GM12872 (cell line): ENCODE measurements at regions not wholly inside any gene's neighbourhood (a gene's known extent, or its start where the extent isn't known, plus 50 kb on each side); places are given as distances from the start of the nearest gene placed in this dataset.

Experiments used
- CTCF ChIP-seq: IDR thresholded peaks from 3 replicates; pipeline ENCODE4 v1.5.1; 2011; ENCODE audit warnings: low read depth, mild to moderate bottlenecking, low read length, moderate library complexity; ENCODE audit not compliant: insufficient read depth

DNA sequence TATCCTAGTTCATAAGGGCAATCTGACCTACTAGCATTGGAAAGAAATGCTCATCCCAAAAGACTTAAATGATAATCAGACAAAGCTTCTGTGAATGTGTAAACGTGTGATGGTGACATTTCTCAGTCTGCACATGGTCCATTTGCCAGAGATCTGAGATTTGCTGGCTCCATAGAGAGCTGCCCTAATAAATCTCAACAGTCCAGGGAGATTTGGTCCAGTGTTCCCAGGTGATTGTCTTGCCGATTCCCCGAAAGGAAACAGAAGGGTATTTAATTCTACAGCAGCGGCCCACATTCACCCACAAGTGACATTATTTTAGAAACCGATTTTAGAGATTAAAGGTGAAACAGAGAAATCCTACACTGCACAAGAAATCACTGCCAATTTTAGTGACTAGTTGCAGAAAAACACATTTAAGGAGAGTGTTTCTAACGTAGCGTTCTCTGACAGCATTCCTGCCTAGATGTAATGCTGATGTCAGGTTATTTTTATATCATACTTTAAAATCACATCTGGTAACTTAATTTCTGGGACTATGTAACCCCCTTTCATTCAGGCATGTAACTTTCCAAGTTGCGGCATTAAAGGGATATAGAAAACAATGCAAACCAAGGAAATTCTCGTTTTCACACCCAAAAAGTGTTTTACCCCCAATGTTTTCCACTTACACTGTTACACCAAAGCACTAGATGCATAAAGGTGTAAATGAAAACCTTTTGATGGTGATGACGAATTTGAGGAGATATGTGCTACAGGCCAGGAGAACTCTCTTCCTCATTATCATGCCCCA, 231.9 kb upstream of the FN1 start:
- TF ChIP-seq CTCF: no peak

GRCh38 chr2:215664847-215665525, 229.1 kb upstream of the FN1 start:
- no peak for TF ChIP-seq CTCF

GRCh38 chr2:215662715-215663114, 226.8 kb upstream of the FN1 start:
- no peak for TF ChIP-seq CTCF

DNA sequence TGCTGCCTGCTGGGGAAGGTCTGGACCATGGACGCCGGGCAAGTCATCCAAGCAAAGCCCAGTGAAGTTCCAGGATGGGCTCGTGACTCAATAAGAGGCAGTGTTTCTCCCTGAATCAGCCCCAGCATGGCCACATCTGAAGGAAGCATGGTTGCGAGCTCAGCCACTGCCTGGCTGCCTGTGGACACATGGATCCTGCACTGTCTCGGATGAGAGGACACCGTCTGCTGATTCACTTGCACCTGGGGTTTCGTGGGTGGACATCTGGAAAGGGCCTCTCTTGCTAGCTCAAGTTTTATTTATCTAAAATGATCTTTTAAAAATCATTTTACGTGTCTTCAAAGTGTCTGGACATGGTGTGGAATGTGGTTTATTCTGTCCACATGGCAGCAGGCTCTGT, 224.8 kb upstream of the FN1 start:
- no peak for TF ChIP-seq CTCF

DNA sequence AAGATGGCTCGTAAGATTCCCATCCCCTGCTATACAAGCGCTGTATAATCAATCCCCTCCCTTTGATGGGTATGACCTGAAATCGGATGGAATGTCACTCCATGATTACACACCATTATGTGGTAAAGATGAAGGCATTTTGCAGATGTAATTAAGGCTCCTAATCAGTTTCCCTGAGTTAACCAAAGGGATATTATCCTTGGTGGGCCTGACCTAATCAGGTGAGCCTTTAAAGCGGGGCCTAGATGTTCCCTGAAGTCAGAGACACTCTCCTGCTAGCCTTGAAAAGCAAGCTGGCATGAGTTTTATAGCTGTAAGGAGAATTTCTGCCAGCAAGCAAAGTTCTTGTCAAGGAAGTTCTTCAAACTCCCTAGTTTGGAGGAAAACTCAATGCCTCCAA, 223.8 kb upstream of the FN1 start:
- TF ChIP-seq CTCF: no peak

DNA sequence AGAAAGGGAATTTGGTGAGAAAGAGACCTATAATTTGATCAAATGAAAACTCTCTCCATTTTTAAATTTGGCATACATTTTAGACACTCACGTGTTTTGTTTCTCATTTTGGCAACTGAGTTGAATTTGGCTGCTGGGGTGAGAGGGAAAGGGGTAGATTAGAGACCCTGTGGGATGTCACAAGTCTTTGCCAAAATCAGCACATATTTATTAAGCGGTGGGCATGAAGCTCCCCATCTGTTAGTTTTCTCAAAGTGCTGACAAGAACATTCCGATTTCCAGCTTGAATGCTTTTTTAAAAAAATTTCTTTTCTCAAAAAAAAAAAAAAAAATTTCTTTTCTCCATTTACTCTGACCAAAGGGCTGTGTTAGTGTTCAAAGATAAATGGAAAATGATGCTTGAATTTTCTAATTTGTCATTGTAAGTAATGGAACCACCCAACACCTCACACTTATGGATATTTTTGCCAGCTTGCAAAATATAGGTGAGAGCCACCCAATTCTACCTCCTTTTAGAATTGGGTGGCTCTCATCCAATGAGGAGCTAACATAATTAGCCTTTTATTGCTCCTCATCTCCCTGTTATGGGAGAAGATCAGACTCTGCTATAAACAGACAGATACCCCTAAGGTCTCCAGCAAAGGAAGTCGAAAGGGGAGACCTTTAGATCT, 222.9 kb upstream of the FN1 start:
- no peak for TF ChIP-seq CTCF

GRCh38 chr2:215657844-215658243, 222.0 kb upstream of the FN1 start:
- TF ChIP-seq CTCF: no peak
